ENCODE measurements at regions not wholly inside any gene's neighbourhood (a gene's known extent, or its start where the extent isn't known, plus 50 kb on each side); places are given as distances from the start of the nearest gene placed in this dataset.

GRCh38 chr6:91539456-91539855, 952.6 kb upstream of the MAP3K7 start:
- TF ChIP-seq CTCF (IDR thresholded peaks at IDR 0.05; ENCODE audit: borderline replicate concordance, control extremely low read depth, extremely low read depth, insufficient read depth, missing control alignments) = no peak

GRCh38 chr6:91538622-91539021, 951.8 kb upstream of the MAP3K7 start:
- TF ChIP-seq CTCF (IDR thresholded peaks at IDR 0.05; ENCODE audit: borderline replicate concordance, control extremely low read depth, extremely low read depth, insufficient read depth, missing control alignments) = no peak
- in situ Hi-C loops (cut with MboI; ENCODE audit: low sequenced_read_pairs, unreplicated experiment) = no loop called here
- DNase-seq (ENCODE audit: low spot score) = no peak

More at GRCh38 chr6:91539456-91539855, 952.6 kb upstream of the MAP3K7 start:
- DNase-seq (ENCODE audit: low spot score) = no peak
- in situ Hi-C loops (cut with MboI; ENCODE audit: low sequenced_read_pairs, unreplicated experiment) = no loop called here

GRCh38 chr6:91534614-91535013, 947.7 kb upstream of the MAP3K7 start:
- DNase-seq (ENCODE audit: low spot score) = no peak
- in situ Hi-C loops (cut with MboI; ENCODE audit: low sequenced_read_pairs, unreplicated experiment) = no loop called here
- no peak for TF ChIP-seq CTCF (IDR thresholded peaks at IDR 0.05; ENCODE audit: borderline replicate concordance, control extremely low read depth, extremely low read depth, insufficient read depth, missing control alignments)

GRCh38 chr6:91523511-91523910, 936.6 kb upstream of the MAP3K7 start:
- in situ Hi-C loops (cut with MboI; ENCODE audit: low sequenced_read_pairs, unreplicated experiment) = no loop called here
- DNase-seq (ENCODE audit: low spot score) = no peak
- TF ChIP-seq CTCF (IDR thresholded peaks at IDR 0.05; ENCODE audit: borderline replicate concordance, control extremely low read depth, extremely low read depth, insufficient read depth, missing control alignments) = no peak

GRCh38 chr6:91521999-91522398, 935.1 kb upstream of the MAP3K7 start:
- in situ Hi-C loops (cut with MboI; ENCODE audit: low sequenced_read_pairs, unreplicated experiment) = no loop called here
- DNase-seq (ENCODE audit: low spot score) = no peak
- TF ChIP-seq CTCF (IDR thresholded peaks at IDR 0.05; ENCODE audit: borderline replicate concordance, control extremely low read depth, extremely low read depth, insufficient read depth, missing control alignments) = no peak

- TF ChIP-seq CTCF (IDR thresholded peaks at IDR 0.05; ENCODE audit: borderline replicate concordance, control extremely low read depth, extremely low read depth, insufficient read depth, missing control alignments) = no peak
- in situ Hi-C loops (cut with MboI; ENCODE audit: low sequenced_read_pairs, unreplicated experiment) = no loop called here
- DNase-seq (ENCODE audit: low spot score) = no peak
These were observed 922.8 kb upstream of the MAP3K7 start for GRCh38 chr6:91509711-91510110.

GRCh38 chr6:91509039-91509438, 922.2 kb upstream of the MAP3K7 start:
- no peak for DNase-seq (ENCODE audit: low spot score)
- in situ Hi-C loops (cut with MboI; ENCODE audit: low sequenced_read_pairs, unreplicated experiment) = no loop called here
- TF ChIP-seq CTCF (IDR thresholded peaks at IDR 0.05; ENCODE audit: borderline replicate concordance, control extremely low read depth, extremely low read depth, insufficient read depth, missing control alignments) = no peak

Measured in GM13976 (cell line).